ENCODE measurements at regions not wholly inside any gene's neighbourhood (a gene's known extent, or its start where the extent isn't known, plus 50 kb on each side); places are given as distances from the start of the nearest gene placed in this dataset.

- peak overlapping the region in 1 of 21 experiments; percentile 14 for H3K27ac ChIP-seq
These were observed 147.1 kb downstream of the ZNF608 start for GRCh38 chr5:124599028-124599973.

GRCh38 chr5:124596595-124597421, 149.6 kb downstream of the ZNF608 start:
- no peak overlapping the region for H3K27ac ChIP-seq
- H3K4me3 ChIP-seq, result no peak overlapping the region

More at GRCh38 chr5:124599028-124599973, 147.1 kb downstream of the ZNF608 start:
- H3K4me3 ChIP-seq, result no peak overlapping the region

- Histone ChIP-seq H3K27ac (no peak overlapping the region), H3K4me3 (no peak overlapping the region)
These were observed 152.5 kb downstream of the ZNF608 start for GRCh38 chr5:124593952-124594351.

GRCh38 chr5:124592891-124593290, 153.5 kb downstream of the ZNF608 start:
- H3K4me3 ChIP-seq, result no peak overlapping the region
- no peak overlapping the region for H3K27ac ChIP-seq

GRCh38 chr5:124591583-124591982, 154.9 kb downstream of the ZNF608 start:
- H3K4me3 ChIP-seq, result no peak overlapping the region
- no peak overlapping the region for H3K27ac ChIP-seq

GRCh38 chr5:124590686-124591085, 155.8 kb downstream of the ZNF608 start:
- H3K4me3 ChIP-seq, result no peak overlapping the region
- H3K27ac ChIP-seq, result no peak overlapping the region

- Histone ChIP-seq H3K4me3 (no peak overlapping the region), H3K27ac (no peak overlapping the region)
These were observed 159.2 kb downstream of the ZNF608 start for GRCh38 chr5:124587280-124587679.

- Histone ChIP-seq H3K4me3 (no peak overlapping the region), H3K27ac (no peak overlapping the region)
These were observed 161.3 kb downstream of the ZNF608 start for GRCh38 chr5:124584991-124585715.

GRCh38 chr5:124583469-124584350, 162.7 kb downstream of the ZNF608 start:
- peak overlapping the region in 1 of 21 experiments; percentile 13 for H3K27ac ChIP-seq
- no peak overlapping the region for H3K4me3 ChIP-seq

- Histone ChIP-seq H3K27ac (no peak overlapping the region), H3K4me3 (no peak overlapping the region)
These were observed 163.9 kb downstream of the ZNF608 start for GRCh38 chr5:124582561-124582840.

- Histone ChIP-seq H3K27ac (no peak overlapping the region), H3K4me3 (no peak overlapping the region)
These were observed 164.5 kb downstream of the ZNF608 start for GRCh38 chr5:124581738-124582560.

GRCh38 chr5:124580925-124581737, 165.3 kb downstream of the ZNF608 start:
- H3K27ac ChIP-seq, result no peak overlapping the region
- no peak overlapping the region for H3K4me3 ChIP-seq

- H3K27ac ChIP-seq, result no peak overlapping the region
These were observed 165.9 kb downstream of the ZNF608 start for GRCh38 chr5:124580512-124580911.

GRCh38 chr5:124576848-124577409, 169.5 kb downstream of the ZNF608 start:
- H3K27ac ChIP-seq, result no peak overlapping the region
- H3K4me3 ChIP-seq, result no peak overlapping the region

More at GRCh38 chr5:124580512-124580911, 165.9 kb downstream of the ZNF608 start:
- H3K4me3 ChIP-seq, result no peak overlapping the region

GRCh38 chr5:124575725-124576124, 170.7 kb downstream of the ZNF608 start:
- Histone ChIP-seq H3K27ac (no peak overlapping the region), H3K4me3 (no peak overlapping the region)

GRCh38 chr5:124574521-124575436, 171.7 kb downstream of the ZNF608 start:
- H3K27ac ChIP-seq, result no peak overlapping the region
- no peak overlapping the region for H3K4me3 ChIP-seq

All from skin epidermis (tissue), 12 donors.